ENCODE measurements at regions not wholly inside any gene's neighbourhood (a gene's known extent, or its start where the extent isn't known, plus 50 kb on each side); places are given as distances from the start of the nearest gene placed in this dataset.
A peak's percentile ranks its signal among the peaks of the same experiment; 100 is the strongest.

- 87% methylated on average over 4 of the region's 4 CpGs; no CpG with 5 or more reads in 1 of the 2 experiments for WGBS, 2 experiments (ENCODE audit: extremely low coverage in 1 of 2, insufficient coverage in 1 of 2, insufficient read length in 1 of 2, insufficient replicate concordance in 2 of 2, low coverage in 1 of 2, low lambda C conversion rate in 2 of 2, missing lambda C conversion rate in 1 of 2)
- H3K4ac ChIP-seq (replicated peaks; ENCODE audit: insufficient read length, low read depth, low read length): no peak overlapping the region
- CTCF ChIA-PET (ENCODE audit: partially characterized antibody): interaction anchor here (0.9 kb wide), 1 partner anchor 15 kb away, joined by 3 read pairs; no protein-coding TSS in a partner anchor
- H3K36me3 ChIP-seq (ENCODE audit: control insufficient read depth in 2 of 4, insufficient read depth in 4 of 4, low read length in 3 of 4): no peaks in the 10 kb centered on the region
- no peak overlapping the region for H2BK5ac ChIP-seq (ENCODE audit: low read depth, low read length)
- POLR2A ChIA-PET (ENCODE audit: partially characterized antibody): no interaction called here
- H2BK12ac ChIP-seq (ENCODE audit: low read depth, low read length): no peak overlapping the region
- H4K8ac ChIP-seq (ENCODE audit: extremely low read depth, insufficient read depth, low read length): no peak overlapping the region
- H4K5ac ChIP-seq (ENCODE audit: insufficient read length, low read depth, low read length): no peak overlapping the region
- H4K91ac ChIP-seq (replicated peaks; ENCODE audit: insufficient read length, low read length): no peak overlapping the region
- no peak overlapping the region for H3K23ac ChIP-seq (ENCODE audit: insufficient read length)
- no peak for DNase-seq (ENCODE audit: low read depth in 1 of 2, low spot score in 2 of 2)
- no peak overlapping the region for H3K27ac ChIP-seq (ENCODE audit: low read depth, low read length)
- H3K4me2 ChIP-seq (ENCODE audit: insufficient read depth in 1 of 2, low read depth in 2 of 2, low read length in 2 of 2): no peak overlapping the region
- H3K79me2 ChIP-seq (ENCODE audit: control insufficient read depth in 1 of 2, insufficient read depth in 2 of 2, low read length in 2 of 2): no peaks in the 10 kb centered on the region
- H2BK120ac ChIP-seq (replicated peaks; ENCODE audit: low read depth, low read length): no peak overlapping the region
- no peak overlapping the region for H3K9ac ChIP-seq (replicated peaks in 1 of 4; ENCODE audit: extremely low read depth in 1 of 4, low read depth in 3 of 4, low read length in 3 of 4)
- FAIRE-seq: no peak
- no peak overlapping the region for H2AK5ac ChIP-seq (ENCODE audit: low read depth, low read length)
- H2AFZ ChIP-seq (ENCODE audit: low read length): 0 out of 2 replicates have a peak overlapping the region, but pooled peaks have one; percentile 3
- no peaks in the 10 kb centered on the region for H3K9me3 ChIP-seq (ENCODE audit: insufficient read depth in 2 of 2, low read depth in 1 of 2, low read length in 1 of 2)
- H3K79me1 ChIP-seq (ENCODE audit: low read depth, low read length): no peaks in the 10 kb centered on the region
- no peaks in the 10 kb centered on the region for H3K27me3 ChIP-seq (replicated peaks in 1 of 4; ENCODE audit: control insufficient read depth in 3 of 4, extremely low read depth in 1 of 4, insufficient read depth in 3 of 4, low read length in 3 of 4)
- H3K56ac ChIP-seq (replicated peaks; ENCODE audit: insufficient read length, low read depth, low read length): no peak overlapping the region
- H4K20me1 ChIP-seq (replicated peaks in 1 of 2; ENCODE audit: control insufficient read depth in 1 of 2, insufficient read depth in 2 of 2, low read length in 2 of 2): no peaks in the 10 kb centered on the region
- no peak overlapping the region for H3K14ac ChIP-seq (ENCODE audit: insufficient read length)
- H2BK15ac ChIP-seq (ENCODE audit: low read length): no peak overlapping the region
- H3K4me3 ChIP-seq (ENCODE audit: extremely low read depth in 1 of 4, insufficient read depth in 2 of 4, low read depth in 3 of 4, low read length in 4 of 4): no peak overlapping the region
- no peaks in the 10 kb centered on the region for H3K23me2 ChIP-seq (ENCODE audit: low read depth, low read length)
- H3K18ac ChIP-seq (ENCODE audit: extremely low read depth, low read length): no peak overlapping the region
- TF ChIP-seq FOSL1 (IDR thresholded peaks at IDR 0.05; ENCODE audit: insufficient read depth, low read depth, low read length) (no peak), KDM1A (IDR thresholded peaks at IDR 0.05; ENCODE audit: borderline replicate concordance, low read length) (no peak), SAP30 (IDR thresholded peaks at IDR 0.05; ENCODE audit: insufficient read depth, insufficient replicate concordance, low read length) (no peak), CHD1 (IDR thresholded peaks at IDR 0.05; ENCODE audit: low read depth, low read length) (no peak), YY1 (IDR thresholded peaks at IDR 0.05; ENCODE audit: low read depth, low read length) (no peak), KDM5A (IDR thresholded peaks at IDR 0.05; ENCODE audit: low read length) (no peak), SUZ12 (IDR thresholded peaks at IDR 0.05; ENCODE audit: low read length) (no peak), SRF (IDR thresholded peaks at IDR 0.05; ENCODE audit: low read depth, low read length) (no peak), HDAC2 (IDR thresholded peaks at IDR 0.05; ENCODE audit: borderline replicate concordance in 1 of 2, low read depth in 2 of 2, low read length in 2 of 2) (no peak), MAFK (IDR thresholded peaks at IDR 0.05; ENCODE audit: low read depth, low read length) (no peak), CBX8 (IDR thresholded peaks at IDR 0.05; ENCODE audit: borderline replicate concordance, low read depth, low read length) (no peak), NRF1 (IDR thresholded peaks at IDR 0.05; ENCODE audit: low read depth, low read length) (no peak)
- no peak overlapping the region for H2BK20ac ChIP-seq (ENCODE audit: low read length)
- no peaks in the 10 kb centered on the region for H3K4me1 ChIP-seq (replicated peaks in 1 of 4; ENCODE audit: control insufficient read depth in 3 of 4, insufficient read depth in 4 of 4, low read length in 3 of 4)
These were observed 193.3 kb downstream of the HS3ST3B1 start for GRCh38 chr17:14494161-14494560.

Measured in H1 (cell line).